PC-3 (cell line): ENCODE measurements at regions not wholly inside any gene's neighbourhood (a gene's known extent, or its start where the extent isn't known, plus 50 kb on each side); places are given as distances from the start of the nearest gene placed in this dataset.

Experiments
- ATAC-seq: fragments of 200-7000 bp; cut with Tn5 transposase; 2 replicates; pipeline ENCODE4 v1.9.1; 2020; ENCODE audit warnings: mild to moderate bottlenecking, moderate library complexity
- BruUV-seq: library from RNA; stranded (reverse); fragments of 400-500 nt; replicated peaks from 2 replicates; lab custom pipeline; 2021; lab: Mats Ljungman, UMichigan
- CTCF ChIA-PET: fragments of 300-600 bp; sonication (Branson Sonifier 250); formaldehyde crosslinking; loops from one replicate; lab custom pipeline; 2022; ENCODE audit warnings: antibody characterized with exemption; lab: Charles Lee
- POLR2A ChIA-PET: fragments of 300-600 bp; sonication (Branson Sonifier 250); formaldehyde crosslinking; loops from one replicate; lab custom pipeline; 2022; ENCODE audit warnings: antibody characterized with exemption; ENCODE audit not compliant: unreplicated experiment; lab: Charles Lee
- DNase-seq: peaks from one replicate; pipeline ENCODE4 v3.0.0-alpha.2; 2015
- H2AFZ ChIP-seq: fragments of 300-600 bp; sonication (generic); 2 replicates; pipeline ENCODE4 v1.6.0; 2016; ENCODE audit warnings: antibody characterized with exemption, low read length
- H3F3A ChIP-seq: fragments of 300-600 bp; sonication (generic); one replicate; pipeline ENCODE4 v1.6.0; 2017; ENCODE audit warnings: antibody characterized with exemption, low read length, control low read depth, mild to moderate bottlenecking; ENCODE audit not compliant: unreplicated experiment
- H3K27ac ChIP-seq: fragments of 300-600 bp; sonication (generic); 2 replicates; pipeline ENCODE4 v1.5.1; 2016; ENCODE audit warnings: mild to moderate bottlenecking, low read length
- H3K27me3 ChIP-seq: fragments of 300-600 bp; sonication (generic); 2 replicates; pipeline ENCODE4 v1.6.1; 2016; ENCODE audit warnings: low read length, mixed read lengths
- H3K36me3 ChIP-seq: fragments of 300-600 bp; sonication (generic); 2 replicates; pipeline ENCODE4 v1.6.1; 2016; ENCODE audit warnings: low read depth, mixed run types, low read length, mixed read lengths
- H3K4me1 ChIP-seq: fragments of 300-600 bp; sonication (generic); 2 replicates; pipeline ENCODE4 v1.5.1; 2016; ENCODE audit warnings: low read length; ENCODE audit not compliant: insufficient read depth
- H3K4me2 ChIP-seq: fragments of 300-600 bp; sonication (generic); 2 replicates; pipeline ENCODE4 v1.6.0; 2016; ENCODE audit warnings: low read length
- H3K4me3 ChIP-seq: fragments of 300-600 bp; sonication (generic); 2 replicates; pipeline ENCODE4 v1.5.1; 2016; ENCODE audit warnings: mild to moderate bottlenecking, low read length, mixed read lengths
- H3K79me2 ChIP-seq: fragments of 300-600 bp; sonication (generic); 2 replicates; pipeline ENCODE4 v1.6.1; 2017; ENCODE audit warnings: low read length, mixed read lengths
- H3K9ac ChIP-seq: fragments of 300-600 bp; sonication (generic); 2 replicates; pipeline ENCODE4 v1.6.0; 2016; ENCODE audit warnings: mild to moderate bottlenecking, low read length
- H3K9me2 ChIP-seq: fragments of 300-600 bp; sonication (generic); replicated peaks from 2 replicates; pipeline ENCODE4 v1.6.1; 2016; ENCODE audit warnings: mixed run types, low read length, mixed read lengths
- H3K9me3 ChIP-seq: fragments of 300-600 bp; sonication (generic); 2 replicates; pipeline ENCODE4 v1.6.1; 2016; ENCODE audit warnings: low read length, mixed read lengths
- H4K20me1 ChIP-seq: fragments of 300-600 bp; sonication (generic); 2 replicates; pipeline ENCODE4 v1.6.1; 2016; ENCODE audit warnings: low read length, mixed read lengths
- EZH2 ChIP-seq: fragments of 300-600 bp; sonication (generic); IDR thresholded peaks from one replicate; pipeline ENCODE4 v1.6.1; 2017; ENCODE audit warnings: antibody characterized with exemption, mild to moderate bottlenecking, low read length; ENCODE audit not compliant: unreplicated experiment
- EZH2phosphoT487 ChIP-seq: fragments of 300-600 bp; sonication (generic); IDR thresholded peaks from 2 replicates; pipeline ENCODE4 v1.6.1; 2018; ENCODE audit warnings: mild to moderate bottlenecking, antibody characterized with exemption, low read length, borderline replicate concordance
- intact Hi-C: fragments of 100-400 bp; cut with micrococcal nuclease; formaldehyde crosslinking; loops from 2 replicates; pipeline ENCODE4 v1.9.0; 2023
- TF ChIP-seq, protein P1 (sequence below): fragments of 300-600 bp; sonication (generic); conservative IDR thresholded peaks from 2 replicates; pipeline ENCODE4 v1.5.1; 2017; ENCODE audit warnings: antibody characterized with exemption, low read depth, mild to moderate bottlenecking, low read length

DNA sequence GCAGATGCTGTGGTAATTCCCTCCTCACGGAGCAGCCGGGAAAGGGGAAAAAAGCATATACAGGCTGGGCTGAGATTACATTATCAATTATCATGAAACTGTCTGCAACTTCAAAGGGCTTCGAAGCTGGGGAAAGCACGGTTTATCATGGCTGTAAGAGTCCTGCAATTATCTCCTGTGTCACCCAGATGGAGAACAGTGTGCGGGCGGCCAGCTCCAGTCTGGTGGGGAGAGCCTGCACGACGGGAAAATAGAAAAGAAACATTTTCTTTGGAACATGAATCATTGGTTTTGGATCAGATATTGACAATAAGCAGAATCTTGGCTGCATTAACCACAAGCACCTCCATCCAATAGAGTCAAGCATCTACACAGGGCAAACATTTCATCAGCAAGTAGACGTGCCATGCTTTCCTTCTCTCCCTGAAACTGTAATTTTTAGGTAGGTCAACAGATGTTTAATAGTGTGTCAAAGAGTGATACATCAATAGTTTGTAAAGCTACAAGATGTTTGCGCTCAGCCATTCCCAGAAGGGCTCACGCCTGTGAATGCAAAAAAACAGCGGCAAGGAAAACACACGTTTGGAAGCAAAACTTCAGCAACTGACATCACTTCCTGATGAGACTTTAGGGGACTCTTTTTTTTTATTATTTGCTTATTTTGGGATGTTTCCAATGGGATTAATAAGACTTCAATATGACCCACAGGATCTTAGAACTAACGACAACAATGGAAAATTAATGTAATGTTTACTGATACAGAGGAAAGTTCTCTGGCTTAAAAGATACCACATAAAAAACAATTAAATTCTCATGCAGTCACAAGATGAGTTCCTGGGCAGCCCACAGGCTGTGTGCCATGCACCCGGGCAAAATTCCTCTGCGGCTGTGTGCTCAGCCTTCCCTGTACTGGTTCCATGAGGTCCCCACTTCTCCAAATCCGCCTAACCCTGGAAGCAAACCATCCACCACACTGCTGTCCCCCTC, 111.0 kb upstream of the SALL3 start:
- Histone ChIP-seq H3K4me1 (no peaks in the 10 kb centered on the region), H3K9me2 (no peaks in the 10 kb centered on the region), H3K4me3 (no peak overlapping the region), H3K9ac (no peak overlapping the region), H3K79me2 (no peaks in the 10 kb centered on the region), H3K4me2 (no peak overlapping the region), H3K27ac (no peak overlapping the region), H3K27me3 (peaks cover 75% of the 10 kb centered on the region), H4K20me1 (no peaks in the 10 kb centered on the region), H3K36me3 (no peaks in the 10 kb centered on the region), H2AFZ (no peak overlapping the region), H3K9me3 (no peaks in the 10 kb centered on the region), H3F3A (no peaks in the 10 kb centered on the region)
- TF ChIP-seq EZH2: no peak
- TF ChIP-seq EZH2phosphoT487: no peak
- TF ChIP-seq, protein P1, sequence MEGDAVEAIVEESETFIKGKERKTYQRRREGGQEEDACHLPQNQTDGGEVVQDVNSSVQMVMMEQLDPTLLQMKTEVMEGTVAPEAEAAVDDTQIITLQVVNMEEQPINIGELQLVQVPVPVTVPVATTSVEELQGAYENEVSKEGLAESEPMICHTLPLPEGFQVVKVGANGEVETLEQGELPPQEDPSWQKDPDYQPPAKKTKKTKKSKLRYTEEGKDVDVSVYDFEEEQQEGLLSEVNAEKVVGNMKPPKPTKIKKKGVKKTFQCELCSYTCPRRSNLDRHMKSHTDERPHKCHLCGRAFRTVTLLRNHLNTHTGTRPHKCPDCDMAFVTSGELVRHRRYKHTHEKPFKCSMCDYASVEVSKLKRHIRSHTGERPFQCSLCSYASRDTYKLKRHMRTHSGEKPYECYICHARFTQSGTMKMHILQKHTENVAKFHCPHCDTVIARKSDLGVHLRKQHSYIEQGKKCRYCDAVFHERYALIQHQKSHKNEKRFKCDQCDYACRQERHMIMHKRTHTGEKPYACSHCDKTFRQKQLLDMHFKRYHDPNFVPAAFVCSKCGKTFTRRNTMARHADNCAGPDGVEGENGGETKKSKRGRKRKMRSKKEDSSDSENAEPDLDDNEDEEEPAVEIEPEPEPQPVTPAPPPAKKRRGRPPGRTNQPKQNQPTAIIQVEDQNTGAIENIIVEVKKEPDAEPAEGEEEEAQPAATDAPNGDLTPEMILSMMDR: no peak
- no TSS peak for BruUV-seq
- DNase-seq (no peak), ATAC-seq (no peak)
- ChIA-PET POLR2A (no interaction called here), CTCF (no interaction called here)
- intact Hi-C loops: no loop called here

DNA sequence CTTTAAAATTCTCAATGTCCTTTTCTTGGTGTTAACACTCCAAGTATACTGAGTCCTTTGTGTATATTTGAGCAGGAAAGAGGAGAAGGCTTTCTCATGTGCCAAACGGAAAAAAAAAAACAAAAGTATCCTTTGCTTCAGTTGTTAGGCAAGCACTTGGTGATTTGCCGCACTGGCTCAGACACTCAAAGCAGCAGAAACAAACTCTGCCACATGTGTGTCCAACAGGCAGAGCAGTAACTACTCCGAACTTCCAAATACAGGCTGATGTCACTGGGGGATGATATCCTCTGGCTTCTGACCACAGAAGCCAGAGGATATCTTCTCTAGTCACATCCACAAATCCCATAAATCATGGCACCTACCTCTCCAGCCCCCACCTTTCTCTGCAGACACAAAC, 108.0 kb upstream of the SALL3 start:
- no TSS peak for BruUV-seq
- Histone ChIP-seq H3K4me1 (no peaks in the 10 kb centered on the region), H3K36me3 (no peaks in the 10 kb centered on the region), H3F3A (no peaks in the 10 kb centered on the region), H3K79me2 (no peaks in the 10 kb centered on the region), H3K27ac (no peak overlapping the region), H3K27me3 (peaks cover 62% of the 10 kb centered on the region), H3K9me3 (no peaks in the 10 kb centered on the region), H3K9ac (no peak overlapping the region), H4K20me1 (no peaks in the 10 kb centered on the region), H3K4me2 (no peak overlapping the region), H3K4me3 (no peak overlapping the region), H3K9me2 (no peaks in the 10 kb centered on the region), H2AFZ (no peak overlapping the region)
- intact Hi-C loops: no loop called here
- no peak for DNase-seq
- ChIA-PET CTCF (interaction anchor here (0.7 kb wide), 1 partner anchor 61 kb away, joined by 3 read pairs; no protein-coding TSS in a partner anchor), POLR2A (no interaction called here)
- no peak for ATAC-seq
- TF ChIP-seq, protein P1: no peak
- TF ChIP-seq EZH2phosphoT487 (no peak), EZH2 (no peak)

DNA sequence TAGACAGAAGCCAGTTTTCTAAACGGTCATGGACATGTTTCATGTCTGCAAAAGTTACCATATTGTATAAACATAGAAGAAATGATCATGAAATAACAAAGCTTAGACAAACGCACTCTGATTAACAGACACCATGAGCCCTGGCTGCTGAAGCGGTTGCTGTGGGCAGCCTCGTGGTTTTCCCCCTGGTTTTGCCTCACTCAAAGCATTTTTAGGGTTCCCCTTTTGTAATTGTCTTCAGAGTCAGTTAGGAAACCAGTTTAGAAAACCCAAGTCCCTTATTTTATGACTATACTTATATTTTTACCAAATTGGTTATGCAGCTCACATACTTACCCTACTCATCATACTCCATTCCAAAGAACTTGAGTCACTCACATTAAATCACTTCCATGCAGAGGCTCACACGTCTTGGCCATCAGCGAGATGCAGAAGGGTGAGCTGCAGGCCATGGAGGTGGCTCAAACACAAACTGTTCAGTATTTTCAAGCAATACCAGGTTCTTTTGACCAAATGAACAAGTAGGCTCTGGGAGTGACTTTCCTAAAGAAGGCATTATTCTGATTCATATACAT, 105.6 kb upstream of the SALL3 start:
- H3K36me3 ChIP-seq: no peaks in the 10 kb centered on the region
- no peak overlapping the region for H3K9ac ChIP-seq
- no peaks in the 10 kb centered on the region for H4K20me1 ChIP-seq
- DNase-seq (peak; percentile 6), ATAC-seq (no peak)
- H2AFZ ChIP-seq: no peak overlapping the region
- H3K4me3 ChIP-seq: no peak overlapping the region
- TF ChIP-seq, protein P1: no peak
- TF ChIP-seq EZH2: no peak
- no peak for TF ChIP-seq EZH2phosphoT487
- H3K4me2 ChIP-seq: no peak overlapping the region
- no peaks in the 10 kb centered on the region for H3K79me2 ChIP-seq
- peaks cover 60% of the 10 kb centered on the region for H3K27me3 ChIP-seq
- H3F3A ChIP-seq: no peaks in the 10 kb centered on the region
- ChIA-PET POLR2A (no interaction called here), CTCF (no interaction called here)
- H3K4me1 ChIP-seq: no peaks in the 10 kb centered on the region
- H3K27ac ChIP-seq: no peak overlapping the region
- H3K9me3 ChIP-seq: no peaks in the 10 kb centered on the region
- intact Hi-C loops: no loop called here
- no TSS peak for BruUV-seq
- no peaks in the 10 kb centered on the region for H3K9me2 ChIP-seq
